Activated B cell treated with CpG ODN at 0.5 μM for 24 hours (primary cell): ENCODE measurements at regions not wholly inside any gene's neighbourhood (a gene's known extent, or its start where the extent isn't known, plus 50 kb on each side); places are given as distances from the start of the nearest gene placed in this dataset.

Experiments used
- ATAC-seq: fragments of 200-7000 bp; cut with Tn5 transposase; one replicate; pipeline ENCODE4 v1.10.0; 2021; ENCODE audit warnings: low read depth, mild to moderate bottlenecking, moderate library complexity
- CTCF ChIA-PET: fragments of 350-600 bp; sonication (Branson Sonifier 250); formaldehyde crosslinking; loops from one replicate; lab custom pipeline; 2021; ENCODE audit warnings: antibody characterized with exemption; lab: Charles Lee
- POLR2A ChIA-PET: fragments of 350-600 bp; sonication (Branson Sonifier 250); formaldehyde crosslinking; loops from one replicate; lab custom pipeline; 2021; ENCODE audit warnings: antibody characterized with exemption; lab: Charles Lee
- DNase-seq: peaks from one replicate; pipeline ENCODE4 v3.0.0; 2022
- H3K27ac Mint-ChIP-seq: one replicate; pipeline ENCODE4 v1.8.0; 2020; ENCODE audit warnings: mixed read lengths
- H3K27me3 Mint-ChIP-seq: one replicate; pipeline ENCODE4 v1.8.0; 2021; ENCODE audit warnings: mixed read lengths
- H3K36me3 Mint-ChIP-seq: one replicate; pipeline ENCODE4 v1.8.0; 2021; ENCODE audit warnings: low read depth, mixed read lengths
- H3K4me1 Mint-ChIP-seq: one replicate; pipeline ENCODE4 v1.8.0; 2021; ENCODE audit warnings: mixed read lengths
- H3K4me3 Mint-ChIP-seq: one replicate; pipeline ENCODE4 v1.8.0; 2020; ENCODE audit warnings: mild to moderate bottlenecking, mixed read lengths
- H3K9me3 Mint-ChIP-seq: one replicate; pipeline ENCODE4 v1.8.0; 2020; ENCODE audit warnings: mixed read lengths
- CTCF ChIP-seq: fragments of 200-600 bp; IDR thresholded peaks from one replicate; pipeline ENCODE4 v1.8.0; 2022; ENCODE audit warnings: antibody characterized with exemption, mild to moderate bottlenecking
- intact Hi-C: fragments of 100-400 bp; cut with micrococcal nuclease; formaldehyde crosslinking; loops from one replicate; pipeline ENCODE4 v1.15.1; 2024

DNA sequence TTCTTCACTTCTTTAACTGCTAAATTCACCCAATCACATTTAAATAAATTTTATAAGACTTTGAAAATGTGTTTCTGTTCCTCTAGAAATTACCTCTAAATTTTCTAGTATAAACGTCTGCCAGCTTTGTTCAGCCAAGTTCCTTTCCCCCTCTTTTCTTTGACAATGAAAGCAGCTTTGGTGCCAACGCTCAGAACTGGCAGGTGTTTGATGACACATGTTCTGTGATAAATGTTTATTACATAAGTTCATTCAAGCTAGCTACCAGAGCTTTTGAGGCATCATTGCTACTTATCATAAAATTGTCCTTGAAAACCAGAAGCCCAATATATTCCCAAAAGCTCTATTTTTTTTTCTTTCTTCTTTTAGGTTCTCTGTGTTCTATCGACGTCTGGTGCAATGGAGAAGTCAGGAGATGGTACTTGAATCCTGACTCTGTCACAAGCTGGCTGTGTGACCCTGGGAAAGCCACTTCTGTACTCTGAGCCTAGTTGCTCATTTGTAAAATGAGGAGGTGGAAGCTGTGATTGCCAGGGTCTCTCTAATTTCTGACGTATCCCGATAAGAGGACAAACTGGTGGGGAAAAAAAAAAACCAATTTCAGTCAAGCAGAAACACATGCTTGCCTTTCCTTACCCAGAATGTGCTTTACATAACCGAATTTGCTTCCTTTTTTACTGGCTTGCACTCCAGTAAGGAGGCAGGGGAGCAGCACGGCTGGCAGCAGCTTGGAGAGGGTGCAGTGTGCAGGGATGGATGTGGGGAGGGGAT lies 187.1 kb upstream of the LPP start:
- Mint-ChIP-seq H3K4me1 (peaks cover 30% of the 10 kb centered on the region), H3K27ac (no peak overlapping the region), H3K36me3 (no peaks in the 10 kb centered on the region), H3K9me3 (no peaks in the 10 kb centered on the region), H3K27me3 (peaks cover 18% of the 10 kb centered on the region), H3K4me3 (no peak overlapping the region)
- DNase-seq (no peak), ATAC-seq (no peak)
- intact Hi-C loops, result no loop called here
- ChIA-PET CTCF (interaction anchor here (0.7 kb wide), 1 partner anchor 222 kb away, joined by 4 read pairs; the partner anchor contains the start of gene BCL6), POLR2A (interaction anchor here (0.8 to 1.3 kb wide), 3 partner anchors 11 to 224 kb away, joined by 3 to 6 read pairs (median 3); no protein-coding TSS in a partner anchor)
- no peak for TF ChIP-seq CTCF

GRCh38 chr3:187967993-187968392 lies 186.0 kb upstream of the LPP start:
- ATAC-seq, result no peak
- intact Hi-C loops, result no loop called here
- peaks cover 18% of the 10 kb centered on the region for H3K27me3 Mint-ChIP-seq
- POLR2A ChIA-PET, result interaction anchor here (0.7 kb wide), 1 partner anchor 369 kb away, joined by 3 read pairs; no protein-coding TSS in a partner anchor
- H3K27ac Mint-ChIP-seq, result no peak overlapping the region
- TF ChIP-seq CTCF, result no peak
- CTCF ChIA-PET, result interaction anchor here (0.9 kb wide), 1 partner anchor 223 kb away, joined by 3 read pairs; the partner anchor contains the start of gene BCL6
- no peaks in the 10 kb centered on the region for H3K36me3 Mint-ChIP-seq
- peaks cover 30% of the 10 kb centered on the region for H3K4me1 Mint-ChIP-seq
- no peak for DNase-seq
- no peak overlapping the region for H3K4me3 Mint-ChIP-seq
- H3K9me3 Mint-ChIP-seq, result no peaks in the 10 kb centered on the region

- no peak for TF ChIP-seq CTCF
- intact Hi-C loops, result no loop called here
- H3K4me1 Mint-ChIP-seq, result peaks cover 38% of the 10 kb centered on the region
- ATAC-seq, result no peak
- H3K9me3 Mint-ChIP-seq, result no peaks in the 10 kb centered on the region
- H3K27me3 Mint-ChIP-seq, result peaks cover 18% of the 10 kb centered on the region
- no peak overlapping the region for H3K4me3 Mint-ChIP-seq
- no peak for DNase-seq
- H3K36me3 Mint-ChIP-seq, result no peaks in the 10 kb centered on the region
- POLR2A ChIA-PET, result interaction anchor here (0.5 to 1.2 kb wide), 4 partner anchors 13 to 224 kb away, joined by 3 to 5 read pairs (median 3); partner anchors contain the start of gene BCL6
- no peak overlapping the region for H3K27ac Mint-ChIP-seq
- CTCF ChIA-PET, result no interaction called here
These were observed 184.9 kb upstream of the LPP start for GRCh38 chr3:187968883-187969580.

DNA sequence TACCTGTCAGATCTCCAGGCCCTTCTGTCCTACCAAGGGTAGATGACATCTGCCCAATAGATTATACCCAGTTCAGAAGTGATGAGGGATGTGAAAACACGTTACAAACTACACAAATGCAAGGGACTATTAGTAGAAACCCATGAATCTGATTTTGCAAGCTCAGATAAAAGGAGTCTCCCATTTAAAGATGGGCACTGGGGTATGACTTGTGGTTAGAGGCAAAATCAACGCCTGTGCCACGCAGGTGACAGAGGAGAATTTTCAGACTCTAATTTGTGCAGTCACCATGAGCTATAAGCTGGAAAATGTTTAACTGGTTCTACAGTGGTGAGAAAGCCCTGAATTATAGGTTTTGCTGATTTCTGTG lies 184.4 kb upstream of the LPP start:
- POLR2A ChIA-PET, result interaction anchor here (0.7 to 1.2 kb wide), 3 partner anchors 13 to 224 kb away, joined by 3 read pairs; partner anchors contain the start of gene BCL6
- intact Hi-C loops, result no loop called here
- no peaks in the 10 kb centered on the region for H3K36me3 Mint-ChIP-seq
- peaks cover 43% of the 10 kb centered on the region for H3K4me1 Mint-ChIP-seq
- DNase-seq, result no peak
- TF ChIP-seq CTCF, result no peak
- ATAC-seq, result no peak
- no peak overlapping the region for H3K4me3 Mint-ChIP-seq
- peaks cover 18% of the 10 kb centered on the region for H3K27me3 Mint-ChIP-seq
- CTCF ChIA-PET, result no interaction called here
- H3K27ac Mint-ChIP-seq, result no peak overlapping the region
- no peaks in the 10 kb centered on the region for H3K9me3 Mint-ChIP-seq

DNA sequence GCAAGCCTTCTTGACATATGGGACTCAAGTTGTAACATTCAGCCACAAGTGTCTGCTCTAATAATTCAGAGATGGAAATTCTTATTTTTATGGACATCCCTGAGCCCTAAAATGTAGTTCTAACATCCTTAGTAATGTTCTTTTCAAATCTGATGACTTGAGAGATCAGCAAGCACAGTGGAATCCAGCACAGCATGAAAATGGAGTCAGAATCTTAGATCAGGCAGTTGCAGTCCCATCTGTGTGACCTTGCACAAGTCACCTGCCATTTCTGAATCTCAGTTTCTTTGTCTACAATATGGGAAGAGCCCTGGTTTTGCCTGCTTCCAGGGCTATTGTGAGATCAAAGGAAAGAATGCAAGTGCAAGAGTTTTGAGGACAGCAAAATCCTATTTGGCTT lies 183.9 kb upstream of the LPP start:
- Mint-ChIP-seq H3K36me3 (no peaks in the 10 kb centered on the region), H3K4me3 (no peak overlapping the region), H3K27ac (no peak overlapping the region), H3K9me3 (no peaks in the 10 kb centered on the region), H3K27me3 (peaks cover 18% of the 10 kb centered on the region), H3K4me1 (peaks cover 49% of the 10 kb centered on the region)
- no peak for DNase-seq
- ChIA-PET CTCF (no interaction called here), POLR2A (interaction anchor here (1.2 kb wide), 1 partner anchor 225 kb away, joined by 3 read pairs; the partner anchor contains the start of gene BCL6)
- no peak for TF ChIP-seq CTCF
- ATAC-seq, result no peak
- intact Hi-C loops, result loop anchor here (10.0 kb wide), 1 partner anchor 725 kb away; no protein-coding TSS in a partner anchor
